ENCODE measurements at regions not wholly inside any gene's neighbourhood (a gene's known extent, or its start where the extent isn't known, plus 50 kb on each side); places are given as distances from the start of the nearest gene placed in this dataset.

DNA sequence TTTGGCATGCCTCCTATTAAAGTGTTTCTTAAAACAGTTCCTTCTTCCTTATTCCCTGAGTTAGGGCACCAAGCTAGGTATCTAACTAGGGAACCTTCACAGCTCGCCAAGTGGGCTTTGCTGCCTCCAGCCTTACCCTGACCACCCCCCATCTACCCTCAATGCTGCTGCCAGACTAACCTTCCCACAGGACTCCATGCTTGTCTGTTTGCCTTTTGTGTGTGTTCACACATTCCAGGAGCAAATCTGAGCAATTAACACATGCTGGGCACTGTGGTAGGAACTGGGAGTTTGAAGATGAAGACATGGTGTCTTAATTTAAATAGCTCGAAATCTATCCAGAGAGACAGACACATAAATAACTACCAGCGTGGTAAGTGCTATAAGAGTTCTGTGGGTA is 185.2 kb downstream of the MZT1 start:
- TF ChIP-seq EZH2 (IDR thresholded peaks at IDR 0.05; ENCODE audit: borderline replicate concordance, control insufficient read depth, low read depth, low read length) (no peak), TCF12 (IDR thresholded peaks at IDR 0.05; ENCODE audit: low read depth, low read length) (no peak), NR2C2 (IDR thresholded peaks at IDR 0.05; ENCODE audit: borderline replicate concordance, control insufficient read depth, insufficient read length, low read depth) (no peak), FOXM1 (IDR thresholded peaks at IDR 0.05; ENCODE audit: low read depth, low read length) (no peak)
- TF ChIP-seq, protein P1, sequence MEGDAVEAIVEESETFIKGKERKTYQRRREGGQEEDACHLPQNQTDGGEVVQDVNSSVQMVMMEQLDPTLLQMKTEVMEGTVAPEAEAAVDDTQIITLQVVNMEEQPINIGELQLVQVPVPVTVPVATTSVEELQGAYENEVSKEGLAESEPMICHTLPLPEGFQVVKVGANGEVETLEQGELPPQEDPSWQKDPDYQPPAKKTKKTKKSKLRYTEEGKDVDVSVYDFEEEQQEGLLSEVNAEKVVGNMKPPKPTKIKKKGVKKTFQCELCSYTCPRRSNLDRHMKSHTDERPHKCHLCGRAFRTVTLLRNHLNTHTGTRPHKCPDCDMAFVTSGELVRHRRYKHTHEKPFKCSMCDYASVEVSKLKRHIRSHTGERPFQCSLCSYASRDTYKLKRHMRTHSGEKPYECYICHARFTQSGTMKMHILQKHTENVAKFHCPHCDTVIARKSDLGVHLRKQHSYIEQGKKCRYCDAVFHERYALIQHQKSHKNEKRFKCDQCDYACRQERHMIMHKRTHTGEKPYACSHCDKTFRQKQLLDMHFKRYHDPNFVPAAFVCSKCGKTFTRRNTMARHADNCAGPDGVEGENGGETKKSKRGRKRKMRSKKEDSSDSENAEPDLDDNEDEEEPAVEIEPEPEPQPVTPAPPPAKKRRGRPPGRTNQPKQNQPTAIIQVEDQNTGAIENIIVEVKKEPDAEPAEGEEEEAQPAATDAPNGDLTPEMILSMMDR (IDR thresholded peaks at IDR 0.05 in 2 of 3, conservative IDR thresholded peaks at IDR 0.05 in 1 of 3; ENCODE audit: control insufficient read depth in 2 of 3, extremely low read depth in 1 of 3, insufficient read depth in 1 of 3, low read depth in 3 of 3, low read length in 3 of 3), result no peak
